ENCODE measurements at regions not wholly inside any gene's neighbourhood (a gene's known extent, or its start where the extent isn't known, plus 50 kb on each side); places are given as distances from the start of the nearest gene placed in this dataset.

GRCh38 chr11:92791886-92792285 is 177.6 kb upstream of the MTNR1B start:
- no TSS peak for BruUV-seq (replicated peaks)

GRCh38 chr11:92793189-92793588 is 176.3 kb upstream of the MTNR1B start:
- intact Hi-C loops (cut with micrococcal nuclease; ENCODE audit: unreplicated experiment) (no loop called here), in situ Hi-C loops (cut with HindIII; ENCODE audit: low pct_unique_long_range_greater_than_20kb, low sequenced_read_pairs) (no loop called here)
- TF ChIP-seq TCF7L2 (IDR thresholded peaks at IDR 0.05; ENCODE audit: low read depth, low read length) (no peak), POLR2AphosphoS5 (IDR thresholded peaks at IDR 0.05; ENCODE audit: low read depth, low read length) (no peak), SIN3A (IDR thresholded peaks at IDR 0.05; ENCODE audit: borderline replicate concordance, insufficient read depth, low read depth, low read length) (no peak), CTCF (IDR thresholded peaks at IDR 0.05) (no peak)
- TF ChIP-seq, protein P1, sequence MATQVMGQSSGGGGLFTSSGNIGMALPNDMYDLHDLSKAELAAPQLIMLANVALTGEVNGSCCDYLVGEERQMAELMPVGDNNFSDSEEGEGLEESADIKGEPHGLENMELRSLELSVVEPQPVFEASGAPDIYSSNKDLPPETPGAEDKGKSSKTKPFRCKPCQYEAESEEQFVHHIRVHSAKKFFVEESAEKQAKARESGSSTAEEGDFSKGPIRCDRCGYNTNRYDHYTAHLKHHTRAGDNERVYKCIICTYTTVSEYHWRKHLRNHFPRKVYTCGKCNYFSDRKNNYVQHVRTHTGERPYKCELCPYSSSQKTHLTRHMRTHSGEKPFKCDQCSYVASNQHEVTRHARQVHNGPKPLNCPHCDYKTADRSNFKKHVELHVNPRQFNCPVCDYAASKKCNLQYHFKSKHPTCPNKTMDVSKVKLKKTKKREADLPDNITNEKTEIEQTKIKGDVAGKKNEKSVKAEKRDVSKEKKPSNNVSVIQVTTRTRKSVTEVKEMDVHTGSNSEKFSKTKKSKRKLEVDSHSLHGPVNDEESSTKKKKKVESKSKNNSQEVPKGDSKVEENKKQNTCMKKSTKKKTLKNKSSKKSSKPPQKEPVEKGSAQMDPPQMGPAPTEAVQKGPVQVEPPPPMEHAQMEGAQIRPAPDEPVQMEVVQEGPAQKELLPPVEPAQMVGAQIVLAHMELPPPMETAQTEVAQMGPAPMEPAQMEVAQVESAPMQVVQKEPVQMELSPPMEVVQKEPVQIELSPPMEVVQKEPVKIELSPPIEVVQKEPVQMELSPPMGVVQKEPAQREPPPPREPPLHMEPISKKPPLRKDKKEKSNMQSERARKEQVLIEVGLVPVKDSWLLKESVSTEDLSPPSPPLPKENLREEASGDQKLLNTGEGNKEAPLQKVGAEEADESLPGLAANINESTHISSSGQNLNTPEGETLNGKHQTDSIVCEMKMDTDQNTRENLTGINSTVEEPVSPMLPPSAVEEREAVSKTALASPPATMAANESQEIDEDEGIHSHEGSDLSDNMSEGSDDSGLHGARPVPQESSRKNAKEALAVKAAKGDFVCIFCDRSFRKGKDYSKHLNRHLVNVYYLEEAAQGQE (IDR thresholded peaks at IDR 0.05; ENCODE audit: insufficient read depth in 1 of 2, low read depth in 2 of 2, low read length in 1 of 2) = no peak
- H3K4me3 ChIP-seq (ENCODE audit: low read depth in 2 of 2, low read length in 2 of 2) = no peak overlapping the region
- ChIA-PET POLR2A (no interaction called here), CTCF (no interaction called here)
- ATAC-seq = no peak
- no peaks in the 10 kb centered on the region for H3K27me3 ChIP-seq (ENCODE audit: control insufficient read depth, insufficient read depth, low read length)
- H3K9me3 ChIP-seq (ENCODE audit: control insufficient read depth, insufficient read depth, low read depth, low read length) = no peaks in the 10 kb centered on the region
- DNase-seq (ENCODE audit: low read depth, low spot score) = no peak
- H3K36me3 ChIP-seq (ENCODE audit: control insufficient read depth, insufficient read depth, low read length) = no peaks in the 10 kb centered on the region
- H3K27ac ChIP-seq (ENCODE audit: low read length) = no peak overlapping the region
- BruUV-seq (replicated peaks) = no TSS peak
- no peaks in the 10 kb centered on the region for H3K4me1 ChIP-seq (ENCODE audit: control insufficient read depth, insufficient read depth, low read length)

More at GRCh38 chr11:92791886-92792285, 177.6 kb upstream of the MTNR1B start:
- ChIA-PET CTCF (no interaction called here), POLR2A (no interaction called here)
- H3K9me3 ChIP-seq (ENCODE audit: control insufficient read depth, insufficient read depth, low read depth, low read length) = no peaks in the 10 kb centered on the region
- no peaks in the 10 kb centered on the region for H3K4me1 ChIP-seq (ENCODE audit: control insufficient read depth, insufficient read depth, low read length)
- no peaks in the 10 kb centered on the region for H3K36me3 ChIP-seq (ENCODE audit: control insufficient read depth, insufficient read depth, low read length)
- intact Hi-C loops (cut with micrococcal nuclease; ENCODE audit: unreplicated experiment) = no loop called here
- TF ChIP-seq TCF7L2 (IDR thresholded peaks at IDR 0.05; ENCODE audit: low read depth, low read length) = no peak
- no peak for TF ChIP-seq CTCF (IDR thresholded peaks at IDR 0.05)
- no peak for TF ChIP-seq SIN3A (IDR thresholded peaks at IDR 0.05; ENCODE audit: borderline replicate concordance, insufficient read depth, low read depth, low read length)
- TF ChIP-seq, protein P1 (IDR thresholded peaks at IDR 0.05; ENCODE audit: insufficient read depth in 1 of 2, low read depth in 2 of 2, low read length in 1 of 2) = no peak
- no peak for TF ChIP-seq POLR2AphosphoS5 (IDR thresholded peaks at IDR 0.05; ENCODE audit: low read depth, low read length)
- no peaks in the 10 kb centered on the region for H3K27me3 ChIP-seq (ENCODE audit: control insufficient read depth, insufficient read depth, low read length)
- no peak overlapping the region for H3K27ac ChIP-seq (ENCODE audit: low read length)
- H3K4me3 ChIP-seq (ENCODE audit: low read depth in 2 of 2, low read length in 2 of 2) = no peak overlapping the region
- in situ Hi-C loops (cut with HindIII; ENCODE audit: low pct_unique_long_range_greater_than_20kb, low sequenced_read_pairs) = no loop called here
- no peak for DNase-seq (ENCODE audit: low read depth, low spot score)
- ATAC-seq = no peak

Data from Panc1 (cell line).